Nephron (organoid): ENCODE measurements at regions not wholly inside any gene's neighbourhood (a gene's known extent, or its start where the extent isn't known, plus 50 kb on each side); places are given as distances from the start of the nearest gene placed in this dataset.

Experiments
- H3K27ac Mint-ChIP-seq, 3 experiments: 2 replicates each; pipeline ENCODE4 v1.8.0; 2020; ENCODE audit warnings: mixed read lengths in 3 of 3, mild to moderate bottlenecking in 2 of 3, moderate library complexity in 1 of 3
- H3K27me3 Mint-ChIP-seq: 2 replicates; pipeline ENCODE4 v1.8.0; 2021; ENCODE audit warnings: low read depth, mild to moderate bottlenecking, moderate library complexity, mixed read lengths
- H3K36me3 Mint-ChIP-seq: 2 replicates; pipeline ENCODE4 v1.8.0; 2020; ENCODE audit warnings: low read depth, mixed read lengths
- H3K4me1 Mint-ChIP-seq: 2 replicates; pipeline ENCODE4 v1.8.0; 2020; ENCODE audit warnings: mixed read lengths
- H3K4me3 Mint-ChIP-seq, 3 experiments: 2 replicates each; pipeline ENCODE4 v1.8.0; 2020; ENCODE audit warnings: mild to moderate bottlenecking in 3 of 3, mixed read lengths in 3 of 3, moderate library complexity in 2 of 3
- H3K9me3 Mint-ChIP-seq: 2 replicates; pipeline ENCODE4 v1.8.0; 2020; ENCODE audit warnings: mixed read lengths
- TF ChIP-seq, protein P1 (sequence below), 3 experiments: fragments of 200-600 bp; sonication (generic); IDR thresholded peaks; one replicate each; pipeline ENCODE4 v1.5.0; 2021; ENCODE audit warnings: antibody characterized with exemption in 3 of 3; ENCODE audit not compliant: unreplicated experiment in 3 of 3

DNA sequence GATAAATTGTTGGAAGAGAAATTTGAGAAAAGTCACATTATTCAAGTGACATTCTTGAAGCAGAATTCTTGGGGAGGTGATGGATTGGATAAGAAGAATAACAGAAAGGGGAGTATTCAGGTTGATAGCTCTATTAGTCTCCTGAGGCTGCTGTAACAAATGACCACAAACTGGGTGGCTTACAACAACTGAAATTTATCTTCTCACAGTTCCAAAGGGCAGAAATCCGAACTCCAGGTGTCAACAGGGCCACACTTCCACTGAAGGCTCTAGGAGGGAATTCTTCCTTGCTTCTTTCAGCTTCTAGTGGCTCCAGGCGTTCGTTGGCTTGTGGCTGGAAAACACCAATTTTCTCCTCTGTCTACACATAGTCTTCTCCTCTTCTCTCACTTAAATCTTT is 99.8 kb downstream of the TES start:
- H3K36me3 Mint-ChIP-seq = no peaks in the 10 kb centered on the region
- no peak overlapping the region for H3K4me3 Mint-ChIP-seq
- H3K27ac Mint-ChIP-seq = no peak overlapping the region
- H3K27me3 Mint-ChIP-seq = peaks cover 21% of the 10 kb centered on the region
- H3K4me1 Mint-ChIP-seq = no peaks in the 10 kb centered on the region
- TF ChIP-seq, protein P1, sequence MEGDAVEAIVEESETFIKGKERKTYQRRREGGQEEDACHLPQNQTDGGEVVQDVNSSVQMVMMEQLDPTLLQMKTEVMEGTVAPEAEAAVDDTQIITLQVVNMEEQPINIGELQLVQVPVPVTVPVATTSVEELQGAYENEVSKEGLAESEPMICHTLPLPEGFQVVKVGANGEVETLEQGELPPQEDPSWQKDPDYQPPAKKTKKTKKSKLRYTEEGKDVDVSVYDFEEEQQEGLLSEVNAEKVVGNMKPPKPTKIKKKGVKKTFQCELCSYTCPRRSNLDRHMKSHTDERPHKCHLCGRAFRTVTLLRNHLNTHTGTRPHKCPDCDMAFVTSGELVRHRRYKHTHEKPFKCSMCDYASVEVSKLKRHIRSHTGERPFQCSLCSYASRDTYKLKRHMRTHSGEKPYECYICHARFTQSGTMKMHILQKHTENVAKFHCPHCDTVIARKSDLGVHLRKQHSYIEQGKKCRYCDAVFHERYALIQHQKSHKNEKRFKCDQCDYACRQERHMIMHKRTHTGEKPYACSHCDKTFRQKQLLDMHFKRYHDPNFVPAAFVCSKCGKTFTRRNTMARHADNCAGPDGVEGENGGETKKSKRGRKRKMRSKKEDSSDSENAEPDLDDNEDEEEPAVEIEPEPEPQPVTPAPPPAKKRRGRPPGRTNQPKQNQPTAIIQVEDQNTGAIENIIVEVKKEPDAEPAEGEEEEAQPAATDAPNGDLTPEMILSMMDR (IDR thresholded peaks at IDR 0.05; ENCODE audit: unreplicated experiment in 3 of 3) = no peak
- H3K9me3 Mint-ChIP-seq = no peaks in the 10 kb centered on the region

DNA sequence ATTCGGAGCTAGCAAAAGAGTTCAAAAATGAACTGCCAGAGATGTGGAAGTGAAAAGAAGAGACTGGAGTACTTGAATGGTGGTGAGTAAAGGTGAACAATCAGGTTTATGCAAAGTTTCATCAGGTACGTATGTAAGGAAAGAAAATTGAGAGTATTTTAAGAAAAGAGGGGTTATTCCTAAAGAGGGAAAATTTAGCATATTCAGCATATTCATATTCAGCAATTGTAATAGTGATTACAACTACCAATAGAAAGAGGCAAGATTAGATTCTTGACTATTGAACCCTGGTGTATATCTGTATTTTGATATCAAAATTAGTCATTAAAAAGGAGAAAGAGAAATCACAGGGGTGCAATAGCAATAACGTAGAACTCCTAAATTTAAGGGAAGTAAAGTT is 100.9 kb downstream of the TES start:
- H3K4me1 Mint-ChIP-seq = no peaks in the 10 kb centered on the region
- TF ChIP-seq, protein P1 (IDR thresholded peaks at IDR 0.05; ENCODE audit: unreplicated experiment in 3 of 3) = no peak

DNA sequence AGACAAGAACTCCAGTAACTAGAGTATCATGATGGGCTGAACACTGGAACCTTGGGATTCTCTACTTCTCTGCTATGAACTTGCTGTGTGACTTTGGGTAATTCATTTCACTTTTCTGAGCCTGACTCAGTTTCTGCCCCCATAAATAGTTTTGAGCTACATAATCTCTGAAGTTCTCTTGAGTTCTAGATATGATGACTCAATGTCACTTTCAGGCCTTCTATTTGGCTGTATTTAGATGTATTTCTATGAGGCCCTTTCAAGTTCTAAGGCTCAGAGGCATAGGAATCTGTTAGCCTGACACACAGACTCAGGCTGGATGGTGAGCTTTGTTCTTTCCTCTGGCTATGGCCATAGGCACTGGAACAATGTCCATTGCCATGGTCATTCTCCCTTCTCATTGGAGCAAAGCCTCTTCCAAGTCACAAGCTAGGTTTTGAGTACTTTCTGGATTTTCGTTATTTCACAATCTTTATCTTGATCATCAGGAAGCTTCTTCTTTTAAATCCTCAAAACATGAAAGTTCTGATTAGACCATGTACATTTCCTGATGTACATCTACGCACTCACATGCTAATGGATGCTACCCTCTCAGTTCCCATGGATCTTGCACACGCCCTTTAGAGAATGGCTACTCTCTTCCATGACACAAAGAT is 101.6 kb downstream of the TES start:
- H3K27me3 Mint-ChIP-seq = peaks cover 17% of the 10 kb centered on the region

More for the DNA sequence above, 100.9 kb downstream of the TES start:
- Mint-ChIP-seq H3K9me3 (no peaks in the 10 kb centered on the region), H3K27ac (no peak overlapping the region), H3K27me3 (peaks cover 17% of the 10 kb centered on the region), H3K36me3 (no peaks in the 10 kb centered on the region), H3K4me3 (no peak overlapping the region)

DNA sequence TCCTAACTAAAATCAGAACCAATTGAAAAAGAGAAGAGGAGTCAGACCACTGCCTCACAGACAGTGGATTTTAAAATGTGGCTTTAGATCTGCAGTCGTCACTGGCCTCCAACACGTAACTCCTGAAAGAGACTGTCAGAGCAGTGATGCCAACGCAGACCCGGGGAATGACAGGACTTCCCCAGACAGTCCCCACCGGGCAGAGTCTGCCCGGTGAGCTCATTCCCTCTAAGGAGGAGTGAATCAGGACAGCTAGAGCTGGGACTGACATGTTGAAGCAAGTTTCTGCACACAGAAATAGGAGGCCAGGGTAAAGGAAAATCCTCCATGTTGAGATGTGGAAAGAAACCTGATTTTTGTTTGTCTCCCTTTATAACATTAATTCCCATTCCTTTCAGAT is 105.0 kb downstream of the TES start:
- TF ChIP-seq, protein P1 (IDR thresholded peaks at IDR 0.05; ENCODE audit: unreplicated experiment in 3 of 3) = no peak
- Mint-ChIP-seq H3K4me3 (no peak overlapping the region), H3K4me1 (no peaks in the 10 kb centered on the region), H3K27me3 (peaks cover 21% of the 10 kb centered on the region), H3K36me3 (peaks cover 4% of the 10 kb centered on the region), H3K9me3 (peaks cover 6% of the 10 kb centered on the region), H3K27ac (no peak overlapping the region)

More for the DNA sequence above, 101.6 kb downstream of the TES start:
- TF ChIP-seq, protein P1 (IDR thresholded peaks at IDR 0.05; ENCODE audit: unreplicated experiment in 3 of 3) = no peak
- Mint-ChIP-seq H3K4me1 (no peaks in the 10 kb centered on the region), H3K9me3 (no peaks in the 10 kb centered on the region), H3K36me3 (no peaks in the 10 kb centered on the region), H3K27ac (no peak overlapping the region), H3K4me3 (no peak overlapping the region)

DNA sequence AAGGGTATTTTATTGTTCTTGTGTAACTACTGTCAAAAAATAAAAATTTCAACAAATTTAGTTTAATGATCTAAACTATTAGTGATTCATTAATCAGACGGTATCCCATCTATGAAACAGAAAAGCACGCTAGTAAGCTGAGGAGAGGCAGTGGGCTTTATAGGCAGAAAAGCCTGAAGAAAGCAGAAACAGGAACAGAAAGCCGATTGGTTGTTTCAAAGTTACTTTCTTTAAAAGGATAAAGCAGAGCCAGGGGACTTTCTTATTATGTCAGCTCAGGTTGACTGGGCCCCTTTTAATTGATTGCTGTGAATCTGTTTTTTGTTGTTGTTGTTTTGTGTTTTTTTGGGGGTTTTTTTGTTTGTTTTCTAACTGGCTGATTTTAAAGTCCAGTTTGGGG is 105.5 kb downstream of the TES start:
- H3K4me1 Mint-ChIP-seq = no peaks in the 10 kb centered on the region
- no peak overlapping the region for H3K27ac Mint-ChIP-seq
- TF ChIP-seq, protein P1 (IDR thresholded peaks at IDR 0.05; ENCODE audit: unreplicated experiment in 3 of 3) = no peak
- H3K9me3 Mint-ChIP-seq = peaks cover 6% of the 10 kb centered on the region
- H3K27me3 Mint-ChIP-seq = peaks cover 21% of the 10 kb centered on the region
- H3K4me3 Mint-ChIP-seq = no peak overlapping the region
- peaks cover 4% of the 10 kb centered on the region for H3K36me3 Mint-ChIP-seq
